Naive thymus-derived CD8-positive, alpha-beta T cell (primary cell): ENCODE measurements at regions not wholly inside any gene's neighbourhood (a gene's known extent, or its start where the extent isn't known, plus 50 kb on each side); places are given as distances from the start of the nearest gene placed in this dataset.
"Not testable (repeated sequence)": the region's sequence is repeated elsewhere in the genome, so short reads cannot be mapped to it uniquely, and the experiment has no call there.

ENCODE experiments used
- ATAC-seq, 2 donors: fragments of 150-1000 bp; cut with Tn5 transposase in 1 of 2; sonication (Bioruptor Pico), chemical (Tn5 transposase) in 1 of 2; 1 replicate in 1 of 2; 2 replicates in 1 of 2; pipeline ENCODE4 v1.10.0; 2021; ENCODE audit warnings: mild to moderate bottlenecking in 2 of 2, moderate library complexity in 2 of 2
- POLR2A ChIA-PET: fragments of 350-600 bp; sonication (Branson Sonifier 250); formaldehyde crosslinking; loops from one replicate; lab custom pipeline; 2021; ENCODE audit warnings: antibody characterized with exemption; lab: Charles Lee
- DNase-seq, 10 donors: peaks; one replicate each; pipeline versions ENCODE4 v3.0.0 to v3.0.0-alpha.2; 2020 to 2022
- H3K27ac Mint-ChIP-seq, 10 donors: one replicate each; pipeline ENCODE4 v1.8.0; 2020 to 2022; ENCODE audit warnings: mild to moderate bottlenecking in 10 of 10, mixed read lengths in 10 of 10, moderate library complexity in 4 of 10, inconsistent platforms in 1 of 10
- H3K27me3 Mint-ChIP-seq, 5 donors: one replicate each; pipeline ENCODE4 v1.8.0; 2021 to 2022; ENCODE audit warnings: mixed read lengths in 5 of 5
- H3K36me3 Mint-ChIP-seq, 3 donors: one replicate each; pipeline ENCODE4 v1.8.0; 2020 to 2022; ENCODE audit warnings: mixed read lengths in 3 of 3, mild to moderate bottlenecking in 2 of 3, inconsistent platforms in 1 of 3
- H3K4me1 Mint-ChIP-seq, 4 donors: one replicate each; pipeline ENCODE4 v1.8.0; 2021 to 2022; ENCODE audit warnings: mixed read lengths in 4 of 4
- H3K4me3 Mint-ChIP-seq, 10 donors: one replicate each; pipeline ENCODE4 v1.8.0; 2020 to 2022; ENCODE audit warnings: mild to moderate bottlenecking in 10 of 10, mixed read lengths in 10 of 10, moderate library complexity in 6 of 10, inconsistent platforms in 1 of 10
- H3K9me3 Mint-ChIP-seq, 9 donors: one replicate each; pipeline ENCODE4 v1.8.0; 2020 to 2022; ENCODE audit warnings: mixed read lengths in 9 of 9, mild to moderate bottlenecking in 3 of 9, inconsistent platforms in 1 of 9, moderate library complexity in 1 of 9

- Mint-ChIP-seq H3K36me3 (peaks cover 0 to 11% (median 4%) of the 10 kb centered on the region in 3 donors), H3K9me3 (peaks cover 0 to 15% (median 5%) of the 10 kb centered on the region in 9 donors), H3K27me3 (no peaks in the 10 kb centered on the region), H3K4me3 (no peak overlapping the region), H3K27ac (no peak overlapping the region), H3K4me1 (no peaks in the 10 kb centered on the region)
- ATAC-seq: no peak
- POLR2A ChIA-PET: no interaction called here
- no peak for DNase-seq
Observed at GRCh38 chrX:43269201-43269600, 386.9 kb upstream of the MAOA start.

- no peak for DNase-seq
- Mint-ChIP-seq H3K27ac (no peak overlapping the region), H3K4me3 (no peak overlapping the region), H3K9me3 (peaks cover 0 to 23% (median 8%) of the 10 kb centered on the region in 9 donors), H3K4me1 (no peaks in the 10 kb centered on the region), H3K27me3 (no peaks in the 10 kb centered on the region), H3K36me3 (no peaks in the 10 kb centered on the region)
- POLR2A ChIA-PET: no interaction called here
- ATAC-seq: no peak
Observed at GRCh38 chrX:43277879-43278278, 378.2 kb upstream of the MAOA start.

DNA sequence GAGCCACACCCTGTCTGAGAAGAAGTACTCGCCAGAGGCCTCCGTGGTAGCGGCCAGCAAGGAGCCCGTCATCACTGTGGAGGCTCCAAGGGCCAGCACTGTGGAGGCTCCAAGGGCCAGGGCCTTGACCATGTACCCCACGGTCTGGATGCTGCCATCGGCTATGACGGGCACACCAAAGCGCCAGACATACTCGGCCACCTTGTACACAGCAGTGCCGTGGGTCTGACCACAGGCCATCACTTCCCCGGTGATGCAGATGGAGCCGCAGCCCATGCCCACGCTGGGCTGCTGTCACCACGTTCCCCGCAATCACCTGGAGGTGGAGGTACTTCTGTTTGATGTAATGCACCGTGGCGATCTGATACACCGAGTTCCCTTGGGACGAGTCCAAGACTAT lies 377.7 kb upstream of the MAOA start:
- ATAC-seq (no peak), DNase-seq (no peak)
- Mint-ChIP-seq H3K4me3 (no peak overlapping the region), H3K9me3 (peaks cover 0 to 23% (median 8%) of the 10 kb centered on the region in 9 donors), H3K27ac (no peak overlapping the region), H3K27me3 (no peaks in the 10 kb centered on the region), H3K36me3 (no peaks in the 10 kb centered on the region), H3K4me1 (no peaks in the 10 kb centered on the region)
- POLR2A ChIA-PET: no interaction called here

GRCh38 chrX:43279341-43279808 lies 376.7 kb upstream of the MAOA start:
- H3K27ac Mint-ChIP-seq: no peak overlapping the region
- peaks cover 0 to 3% (median 0%) of the 10 kb centered on the region in 3 donors for H3K36me3 Mint-ChIP-seq
- no peak overlapping the region for H3K4me3 Mint-ChIP-seq
- POLR2A ChIA-PET: no interaction called here
- no peak for DNase-seq
- H3K4me1 Mint-ChIP-seq: no peaks in the 10 kb centered on the region
- H3K27me3 Mint-ChIP-seq: no peaks in the 10 kb centered on the region
- no peak for ATAC-seq
- H3K9me3 Mint-ChIP-seq: peaks cover 0 to 19% (median 8%) of the 10 kb centered on the region in 9 donors

DNA sequence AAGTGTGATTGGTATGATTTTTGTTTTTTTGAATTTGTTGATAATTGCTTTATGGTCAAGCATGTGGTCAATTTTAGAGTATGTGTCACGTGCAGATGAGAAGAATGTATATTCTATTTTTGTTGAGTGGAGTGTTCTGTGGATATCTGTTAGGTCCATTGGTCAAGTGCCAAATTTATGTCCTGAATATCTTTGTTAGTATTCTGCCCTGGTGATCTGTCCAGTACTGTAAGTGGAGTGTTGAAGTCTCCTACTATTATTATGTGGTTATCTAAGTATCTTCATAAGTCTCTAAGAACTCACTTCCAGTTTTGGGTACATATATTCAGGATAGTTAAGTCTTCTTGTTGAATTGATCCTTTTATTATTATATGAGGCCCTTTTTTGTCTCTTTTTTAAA lies 372.9 kb upstream of the MAOA start:
- POLR2A ChIA-PET: no interaction called here
- H3K27ac Mint-ChIP-seq: no peak overlapping the region
- H3K9me3 Mint-ChIP-seq: peaks cover 0 to 14% (median 8%) of the 10 kb centered on the region in 9 donors
- no peaks in the 10 kb centered on the region for H3K4me1 Mint-ChIP-seq
- no peak overlapping the region for H3K4me3 Mint-ChIP-seq
- no peak for ATAC-seq
- no peaks in the 10 kb centered on the region for H3K27me3 Mint-ChIP-seq
- peaks cover 0 to 3% (median 0%) of the 10 kb centered on the region in 3 donors for H3K36me3 Mint-ChIP-seq
- no peak for DNase-seq

GRCh38 chrX:43311625-43312024 lies 344.5 kb upstream of the MAOA start:
- H3K4me1 Mint-ChIP-seq: peaks cover 0 to 14% (median 6%) of the 10 kb centered on the region in 4 donors
- ATAC-seq, H3K36me3 Mint-ChIP-seq, H3K9me3 Mint-ChIP-seq, H3K4me3 Mint-ChIP-seq, POLR2A ChIA-PET, H3K27me3 Mint-ChIP-seq, H3K27ac Mint-ChIP-seq, DNase-seq: not testable (repeated sequence)

GRCh38 chrX:43313035-43313434 lies 343.1 kb upstream of the MAOA start:
- H3K9me3 Mint-ChIP-seq: peaks cover 0 to 5% (median 2%) of the 10 kb centered on the region in 9 donors
- POLR2A ChIA-PET: no interaction called here

DNA sequence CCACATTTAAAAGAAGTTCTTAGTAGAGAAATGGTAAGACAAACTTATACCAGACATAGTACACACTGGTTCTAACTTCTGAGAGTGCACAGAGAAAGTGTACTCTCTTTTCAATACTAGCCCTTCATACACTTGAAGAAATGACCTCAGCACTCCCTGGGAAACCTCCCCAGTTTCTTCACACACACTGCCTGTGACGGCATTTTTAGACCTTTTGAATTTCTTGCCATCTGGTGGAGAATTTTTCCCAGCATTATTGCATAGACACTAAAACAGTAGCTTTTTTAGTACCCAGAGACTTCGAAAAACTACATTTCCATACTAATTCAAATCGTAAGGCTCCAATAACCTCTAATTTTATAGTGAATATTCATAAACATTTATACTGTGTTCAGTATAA lies 341.6 kb upstream of the MAOA start:
- Mint-ChIP-seq H3K4me3 (no peak overlapping the region), H3K4me1 (peaks cover 0 to 16% (median 6%) of the 10 kb centered on the region in 4 donors), H3K27me3 (no peaks in the 10 kb centered on the region), H3K9me3 (peaks cover 0 to 5% (median 2%) of the 10 kb centered on the region in 9 donors), H3K36me3 (peaks cover 0 to 7% (median 0%) of the 10 kb centered on the region in 3 donors), H3K27ac (peak overlapping the region in 2 of 10 donors; percentile 11 to 43)
- POLR2A ChIA-PET: no interaction called here
- ATAC-seq (no peak), DNase-seq (no peak)

More at GRCh38 chrX:43313035-43313434, 343.1 kb upstream of the MAOA start:
- Mint-ChIP-seq H3K4me1 (peaks cover 0 to 14% (median 6%) of the 10 kb centered on the region in 4 donors), H3K36me3 (peaks cover 0 to 7% (median 0%) of the 10 kb centered on the region in 3 donors), H3K4me3 (no peak overlapping the region), H3K27me3 (no peaks in the 10 kb centered on the region), H3K27ac (no peak overlapping the region)
- ATAC-seq (no peak), DNase-seq (no peak)

- Mint-ChIP-seq H3K4me3 (no peak overlapping the region), H3K27ac (no peak overlapping the region), H3K27me3 (no peaks in the 10 kb centered on the region), H3K9me3 (peaks cover 0 to 5% (median 2%) of the 10 kb centered on the region in 9 donors), H3K36me3 (peaks cover 0 to 7% (median 0%) of the 10 kb centered on the region in 3 donors), H3K4me1 (peaks cover 0 to 16% (median 6%) of the 10 kb centered on the region in 4 donors)
- ATAC-seq (no peak), DNase-seq (no peak)
- POLR2A ChIA-PET: no interaction called here
Observed at GRCh38 chrX:43315622-43316021, 340.5 kb upstream of the MAOA start.

DNA sequence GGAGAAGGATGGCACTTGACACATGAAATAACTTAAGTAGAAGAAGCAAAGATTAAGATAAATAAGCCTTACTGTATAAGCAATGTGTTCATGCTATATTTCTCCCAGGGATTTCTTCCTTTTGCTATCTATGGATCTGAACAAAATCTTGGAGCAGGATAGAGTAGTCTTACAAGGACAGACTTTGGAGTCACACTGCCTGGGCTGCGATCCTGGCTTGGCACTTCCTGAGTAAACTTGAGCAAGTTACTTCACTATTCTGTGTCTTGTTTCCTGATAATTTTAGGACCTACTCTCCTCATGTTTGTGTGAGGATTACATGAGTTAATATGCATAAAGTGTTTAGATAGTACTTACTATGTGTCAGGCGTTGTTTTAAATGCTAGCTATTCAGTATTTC lies 340.0 kb upstream of the MAOA start:
- ATAC-seq (no peak), DNase-seq (no peak)
- POLR2A ChIA-PET: no interaction called here
- Mint-ChIP-seq H3K4me3 (no peak overlapping the region), H3K4me1 (peaks cover 0 to 16% (median 6%) of the 10 kb centered on the region in 4 donors), H3K27me3 (no peaks in the 10 kb centered on the region), H3K27ac (no peak overlapping the region), H3K36me3 (peaks cover 0 to 7% (median 0%) of the 10 kb centered on the region in 3 donors), H3K9me3 (peaks cover 0 to 7% (median 2%) of the 10 kb centered on the region in 9 donors)

DNA sequence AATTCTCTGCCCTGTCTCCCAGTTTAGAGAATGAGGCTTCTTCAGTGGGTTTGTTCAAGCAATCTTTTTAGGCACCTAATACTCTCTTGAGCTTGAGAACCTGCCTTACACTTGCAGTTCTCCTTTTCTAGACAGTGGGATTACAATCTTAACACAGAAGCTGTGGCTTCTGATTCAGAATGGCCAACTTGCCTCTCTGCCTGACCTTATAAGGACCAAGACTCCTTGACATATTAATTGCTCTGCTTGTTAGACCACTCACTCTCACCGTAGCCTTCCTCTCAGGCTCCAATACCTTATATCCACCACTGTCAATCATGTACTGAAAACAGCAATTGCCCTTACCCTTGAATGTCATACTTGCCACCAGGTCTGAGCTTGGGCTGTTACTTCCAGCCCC lies 338.7 kb upstream of the MAOA start:
- Mint-ChIP-seq H3K27me3 (no peaks in the 10 kb centered on the region), H3K9me3 (peaks cover 0 to 12% (median 3%) of the 10 kb centered on the region in 9 donors), H3K36me3 (peaks cover 0 to under 1% (median 0%) of the 10 kb centered on the region in 3 donors), H3K4me1 (peaks cover 0 to 13% (median 6%) of the 10 kb centered on the region in 4 donors), H3K4me3 (no peak overlapping the region), H3K27ac (peak overlapping the region in 1 of 10 donors; percentile 8)
- no peak for ATAC-seq
- no peak for DNase-seq
- POLR2A ChIA-PET: no interaction called here

DNA sequence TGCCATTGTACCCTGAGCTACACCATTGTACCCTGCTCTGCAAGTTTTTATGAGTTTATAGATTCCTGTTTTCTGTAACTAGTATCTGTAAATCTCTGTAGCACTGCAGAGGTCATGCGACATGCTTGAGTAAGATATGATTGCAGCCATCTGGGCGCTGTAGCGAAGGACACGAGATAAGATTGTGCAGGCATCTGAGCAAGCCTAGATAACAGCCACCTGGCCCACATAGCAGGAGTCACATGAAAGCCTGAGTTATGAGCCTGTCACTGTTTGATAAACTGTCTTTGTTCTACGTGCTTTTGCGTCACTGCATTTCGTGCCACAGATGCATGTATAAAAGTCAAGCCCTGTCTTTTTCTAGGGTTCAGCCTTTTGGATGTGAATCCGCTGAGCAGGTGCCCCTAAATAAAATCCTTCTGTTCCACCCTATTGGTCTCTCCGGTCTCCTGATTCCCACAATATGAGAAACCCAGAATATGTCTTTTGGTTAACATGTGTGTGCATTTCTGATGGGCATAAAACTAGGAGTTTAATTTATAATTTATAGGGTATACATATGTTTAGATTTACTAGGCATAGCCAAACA lies 327.6 kb upstream of the MAOA start:
- H3K27me3 Mint-ChIP-seq: no peaks in the 10 kb centered on the region
- peaks cover 4 to 71% (median 10%) of the 10 kb centered on the region in 9 donors for H3K9me3 Mint-ChIP-seq
- peak overlapping the region in 2 of 10 donors; percentile 4 to 73 for H3K27ac Mint-ChIP-seq
- no peak overlapping the region for H3K4me3 Mint-ChIP-seq
- DNase-seq: no peak
- POLR2A ChIA-PET: no interaction called here
- ATAC-seq: no peak
- peaks cover 0 to 2% (median under 1%) of the 10 kb centered on the region in 4 donors for H3K4me1 Mint-ChIP-seq
- peaks cover 0 to 35% (median 17%) of the 10 kb centered on the region in 3 donors for H3K36me3 Mint-ChIP-seq

GRCh38 chrX:43333543-43333942 lies 322.6 kb upstream of the MAOA start:
- POLR2A ChIA-PET: no interaction called here
- peaks cover 0 to 45% (median 3%) of the 10 kb centered on the region in 9 donors for H3K9me3 Mint-ChIP-seq
- H3K36me3 Mint-ChIP-seq: peaks cover 0 to 28% (median 8%) of the 10 kb centered on the region in 3 donors
- peak in 1 of 10 donors; percentile 2 for DNase-seq
- no peaks in the 10 kb centered on the region for H3K27me3 Mint-ChIP-seq
- H3K4me1 Mint-ChIP-seq: peaks cover 0 to 3% (median 1%) of the 10 kb centered on the region in 4 donors
- no peak overlapping the region for H3K4me3 Mint-ChIP-seq
- ATAC-seq: no peak
- no peak overlapping the region for H3K27ac Mint-ChIP-seq
